ENCODE measurements at regions not wholly inside any gene's neighbourhood (a gene's known extent, or its start where the extent isn't known, plus 50 kb on each side); places are given as distances from the start of the nearest gene placed in this dataset.

DNA sequence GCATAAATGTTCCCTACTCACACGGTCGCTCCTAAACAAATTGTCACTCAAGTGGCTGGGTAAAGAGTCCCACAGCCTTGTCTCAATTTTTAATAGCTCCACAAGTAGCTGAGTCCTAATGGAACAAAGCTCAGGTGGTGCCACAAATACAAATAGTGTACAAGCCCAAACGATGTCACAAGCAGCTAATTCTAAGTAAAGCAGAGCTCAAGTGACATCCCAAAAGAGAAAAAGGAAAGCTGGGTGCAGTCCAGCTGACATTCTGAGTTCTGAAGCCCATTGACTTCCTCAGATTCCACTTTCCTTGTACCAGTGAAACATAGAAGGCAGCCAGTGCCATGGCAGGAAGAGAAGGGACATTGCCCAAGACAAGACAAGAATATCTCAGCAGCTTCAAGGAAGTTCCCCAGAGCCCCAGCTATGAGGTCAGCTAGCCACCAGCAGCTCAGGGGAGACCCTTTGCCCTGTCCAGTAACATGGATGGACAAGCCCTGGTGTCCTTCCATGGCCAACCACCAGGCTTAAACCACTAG lies 231.2 kb upstream of the SGCD start:
- no peaks in the 10 kb centered on the region for H3K36me3 ChIP-seq (ENCODE audit: control insufficient read depth, insufficient read depth, low read length)
- in situ Hi-C loops (cut with HindIII; ENCODE audit: low pct_unique_long_range_greater_than_20kb, low sequenced_read_pairs) (no loop called here), intact Hi-C loops (cut with micrococcal nuclease; ENCODE audit: unreplicated experiment) (no loop called here)
- no peak for TF ChIP-seq SIN3A (IDR thresholded peaks at IDR 0.05; ENCODE audit: borderline replicate concordance, insufficient read depth, low read depth, low read length)
- TF ChIP-seq, protein P1, sequence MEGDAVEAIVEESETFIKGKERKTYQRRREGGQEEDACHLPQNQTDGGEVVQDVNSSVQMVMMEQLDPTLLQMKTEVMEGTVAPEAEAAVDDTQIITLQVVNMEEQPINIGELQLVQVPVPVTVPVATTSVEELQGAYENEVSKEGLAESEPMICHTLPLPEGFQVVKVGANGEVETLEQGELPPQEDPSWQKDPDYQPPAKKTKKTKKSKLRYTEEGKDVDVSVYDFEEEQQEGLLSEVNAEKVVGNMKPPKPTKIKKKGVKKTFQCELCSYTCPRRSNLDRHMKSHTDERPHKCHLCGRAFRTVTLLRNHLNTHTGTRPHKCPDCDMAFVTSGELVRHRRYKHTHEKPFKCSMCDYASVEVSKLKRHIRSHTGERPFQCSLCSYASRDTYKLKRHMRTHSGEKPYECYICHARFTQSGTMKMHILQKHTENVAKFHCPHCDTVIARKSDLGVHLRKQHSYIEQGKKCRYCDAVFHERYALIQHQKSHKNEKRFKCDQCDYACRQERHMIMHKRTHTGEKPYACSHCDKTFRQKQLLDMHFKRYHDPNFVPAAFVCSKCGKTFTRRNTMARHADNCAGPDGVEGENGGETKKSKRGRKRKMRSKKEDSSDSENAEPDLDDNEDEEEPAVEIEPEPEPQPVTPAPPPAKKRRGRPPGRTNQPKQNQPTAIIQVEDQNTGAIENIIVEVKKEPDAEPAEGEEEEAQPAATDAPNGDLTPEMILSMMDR (IDR thresholded peaks at IDR 0.05): no peak
- no peak for TF ChIP-seq POLR2AphosphoS5 (IDR thresholded peaks at IDR 0.05; ENCODE audit: low read depth, low read length)
- TF ChIP-seq, protein P2, sequence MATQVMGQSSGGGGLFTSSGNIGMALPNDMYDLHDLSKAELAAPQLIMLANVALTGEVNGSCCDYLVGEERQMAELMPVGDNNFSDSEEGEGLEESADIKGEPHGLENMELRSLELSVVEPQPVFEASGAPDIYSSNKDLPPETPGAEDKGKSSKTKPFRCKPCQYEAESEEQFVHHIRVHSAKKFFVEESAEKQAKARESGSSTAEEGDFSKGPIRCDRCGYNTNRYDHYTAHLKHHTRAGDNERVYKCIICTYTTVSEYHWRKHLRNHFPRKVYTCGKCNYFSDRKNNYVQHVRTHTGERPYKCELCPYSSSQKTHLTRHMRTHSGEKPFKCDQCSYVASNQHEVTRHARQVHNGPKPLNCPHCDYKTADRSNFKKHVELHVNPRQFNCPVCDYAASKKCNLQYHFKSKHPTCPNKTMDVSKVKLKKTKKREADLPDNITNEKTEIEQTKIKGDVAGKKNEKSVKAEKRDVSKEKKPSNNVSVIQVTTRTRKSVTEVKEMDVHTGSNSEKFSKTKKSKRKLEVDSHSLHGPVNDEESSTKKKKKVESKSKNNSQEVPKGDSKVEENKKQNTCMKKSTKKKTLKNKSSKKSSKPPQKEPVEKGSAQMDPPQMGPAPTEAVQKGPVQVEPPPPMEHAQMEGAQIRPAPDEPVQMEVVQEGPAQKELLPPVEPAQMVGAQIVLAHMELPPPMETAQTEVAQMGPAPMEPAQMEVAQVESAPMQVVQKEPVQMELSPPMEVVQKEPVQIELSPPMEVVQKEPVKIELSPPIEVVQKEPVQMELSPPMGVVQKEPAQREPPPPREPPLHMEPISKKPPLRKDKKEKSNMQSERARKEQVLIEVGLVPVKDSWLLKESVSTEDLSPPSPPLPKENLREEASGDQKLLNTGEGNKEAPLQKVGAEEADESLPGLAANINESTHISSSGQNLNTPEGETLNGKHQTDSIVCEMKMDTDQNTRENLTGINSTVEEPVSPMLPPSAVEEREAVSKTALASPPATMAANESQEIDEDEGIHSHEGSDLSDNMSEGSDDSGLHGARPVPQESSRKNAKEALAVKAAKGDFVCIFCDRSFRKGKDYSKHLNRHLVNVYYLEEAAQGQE (IDR thresholded peaks at IDR 0.05; ENCODE audit: insufficient read depth in 1 of 2, low read depth in 2 of 2, low read length in 1 of 2): no peak
- no peak for TF ChIP-seq TCF7L2 (IDR thresholded peaks at IDR 0.05; ENCODE audit: low read depth, low read length)
- ATAC-seq (no peak), DNase-seq (ENCODE audit: low read depth, low spot score) (no peak)
- H3K4me1 ChIP-seq (ENCODE audit: control insufficient read depth, insufficient read depth, low read length): no peaks in the 10 kb centered on the region
- CTCF ChIA-PET: no interaction called here
- H3K27ac ChIP-seq (ENCODE audit: low read length): no peak overlapping the region
- POLR2A ChIA-PET: no interaction called here
- H3K4me3 ChIP-seq (ENCODE audit: low read depth in 2 of 2, low read length in 2 of 2): no peak overlapping the region
- BruUV-seq (replicated peaks): no TSS peak
- no peaks in the 10 kb centered on the region for H3K9me3 ChIP-seq (ENCODE audit: control insufficient read depth, insufficient read depth, low read depth, low read length)
- H3K27me3 ChIP-seq (ENCODE audit: control insufficient read depth, insufficient read depth, low read length): no peaks in the 10 kb centered on the region

DNA sequence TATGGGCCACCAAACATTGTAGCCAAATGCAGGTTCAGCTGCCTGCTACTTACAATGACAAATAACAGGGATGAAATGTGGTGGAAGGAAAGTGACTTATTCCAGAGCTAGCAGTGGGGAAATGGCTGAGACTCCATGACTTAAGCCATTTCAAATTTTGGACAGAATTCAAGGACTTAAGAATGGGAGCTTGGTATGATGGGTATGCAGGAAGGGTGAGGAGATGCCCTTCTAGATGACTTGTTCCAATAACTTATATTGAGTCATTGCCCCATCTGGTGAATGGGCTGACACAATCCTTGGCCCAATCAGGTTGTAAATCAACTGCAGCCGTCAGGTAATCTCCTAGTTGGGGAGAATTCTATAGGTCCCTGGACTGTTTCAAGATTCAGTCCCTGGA lies 230.7 kb upstream of the SGCD start:
- Histone ChIP-seq H3K27ac (ENCODE audit: low read length) (no peak overlapping the region), H3K9me3 (ENCODE audit: control insufficient read depth, insufficient read depth, low read depth, low read length) (no peaks in the 10 kb centered on the region), H3K36me3 (ENCODE audit: control insufficient read depth, insufficient read depth, low read length) (no peaks in the 10 kb centered on the region), H3K4me3 (ENCODE audit: low read depth in 2 of 2, low read length in 2 of 2) (no peak overlapping the region), H3K27me3 (ENCODE audit: control insufficient read depth, insufficient read depth, low read length) (no peaks in the 10 kb centered on the region), H3K4me1 (ENCODE audit: control insufficient read depth, insufficient read depth, low read length) (no peaks in the 10 kb centered on the region)
- DNase-seq (ENCODE audit: low read depth, low spot score) (no peak), ATAC-seq (no peak)
- ChIA-PET POLR2A (no interaction called here), CTCF (no interaction called here)
- BruUV-seq (replicated peaks): no TSS peak
- TF ChIP-seq, protein P2 (IDR thresholded peaks at IDR 0.05; ENCODE audit: insufficient read depth in 1 of 2, low read depth in 2 of 2, low read length in 1 of 2): no peak
- intact Hi-C loops (cut with micrococcal nuclease; ENCODE audit: unreplicated experiment) (no loop called here), in situ Hi-C loops (cut with HindIII; ENCODE audit: low pct_unique_long_range_greater_than_20kb, low sequenced_read_pairs) (no loop called here)
